Spleen (tissue), 11 donors: ENCODE measurements at regions not wholly inside any gene's neighbourhood (a gene's known extent, or its start where the extent isn't known, plus 50 kb on each side); places are given as distances from the start of the nearest gene placed in this dataset.

Experiments
- DNase-seq: peaks from one replicate; pipeline ENCODE4 v3.0.0-alpha.2; 2020
- H3K27ac ChIP-seq, 8 donors: fragments of 200-600 bp; sonication (generic) in 7 of 8; 1 replicate in 4 of 8; 2 replicates in 4 of 8; pipeline versions ENCODE4 v1.5.0 to v1.8.0; 2016 to 2021; ENCODE audit warnings: inconsistent platforms in 4 of 8, mild to moderate bottlenecking in 4 of 8, moderate library complexity in 1 of 8
- H3K27me3 ChIP-seq, 7 donors: fragments of 200-600 bp; sonication (generic) in 6 of 7; replicated peaks in 1 of 7; 1 replicate in 4 of 7; 2 replicates in 3 of 7; pipeline versions ENCODE4 v1.5.0 to v1.8.0; 2016 to 2021; ENCODE audit warnings: inconsistent platforms in 3 of 7, mild to moderate bottlenecking in 1 of 7
- H3K36me3 ChIP-seq, 6 donors: fragments of 200-600 bp; sonication (generic) in 5 of 6; 1 replicate in 4 of 6; 2 replicates in 2 of 6; pipeline versions ENCODE4 v1.5.0 to v1.8.0; 2016 to 2021; ENCODE audit warnings: inconsistent platforms in 2 of 6
- H3K4me1 ChIP-seq, 6 donors: fragments of 200-600 bp; sonication (generic) in 5 of 6; 1 replicate in 3 of 6; 2 replicates in 3 of 6; pipeline versions ENCODE4 v1.5.0 to v1.8.0; 2016 to 2021; ENCODE audit warnings: inconsistent platforms in 3 of 6
- H3K4me3 ChIP-seq, 8 donors: fragments of 200-600 bp; sonication (generic) in 7 of 8; 1 replicate in 4 of 8; 2 replicates in 4 of 8; pipeline versions ENCODE4 v1.5.0 to v1.8.0; 2016 to 2021; ENCODE audit warnings: inconsistent platforms in 4 of 8, mild to moderate bottlenecking in 4 of 8, moderate library complexity in 2 of 8
- H3K9me3 ChIP-seq, 8 donors: fragments of 200-600 bp; sonication (generic) in 7 of 8; 1 replicate in 4 of 8; 2 replicates in 4 of 8; pipeline versions ENCODE4 v1.5.0 to v1.8.0; 2016 to 2021; ENCODE audit warnings: inconsistent platforms in 4 of 8
- POLR2A ChIP-seq, 3 donors: fragments of 450-650 bp; IDR thresholded peaks; one replicate each; pipeline ENCODE4 v1.5.1; 2017; ENCODE audit warnings: antibody characterized with exemption in 3 of 3, mild to moderate bottlenecking in 1 of 3
- POLR2AphosphoS5 ChIP-seq, 3 donors: sonication (generic); formaldehyde crosslinking; IDR thresholded peaks; one replicate each; pipeline ENCODE4 v1.5.1; 2017; ENCODE audit warnings: antibody characterized with exemption in 3 of 3
- WGBS, 5 donors: extraction: QIAGEN DNeasy Blood & Tissue Kit in 3 of 5; methylation state at CpG; one replicate each; pipeline versions ENCODE4 v1.1.5 to v1.1.7; 2013 to 2018; 5-methylcytosine and 5-hydroxymethylcytosine counted together
- intact Hi-C: fragments of 100-400 bp; cut with DNase I; formaldehyde crosslinking; loops from one replicate; pipeline ENCODE4 v1.15.0; 2023; ENCODE audit warnings: low total_unique reads
- TF ChIP-seq, protein P1 (sequence below), 11 experiments: fragments of 200-600 bp in 7 of 11; fragments of 450-650 bp in 4 of 11; sonication (generic) in 4 of 11; IDR thresholded peaks in 8 of 11; conservative IDR thresholded peaks in 3 of 11; 1 replicate in 7 of 11; 2 replicates in 4 of 11; pipeline versions ENCODE4 v1.4.0 to v1.8.0; 2016 to 2021; ENCODE audit warnings: antibody characterized with exemption in 11 of 11, inconsistent platforms in 4 of 11, mild to moderate bottlenecking in 1 of 11
- donor health status: healthy with polysubstance abuse.
- donor health status: DM: no; HTN: no; CAD: no; lungs with moderate emphysema.
- donor health status: DM: no; HTN: no; CAD: no.
- donor health status: Bipolar disorder and iron deficiency.
- donor health status: healthy.
- donor health status: DM: no; HTN: no; CAD: no.
- donor health status: DM: yes; HTN: yes; CAD: no.

DNA sequence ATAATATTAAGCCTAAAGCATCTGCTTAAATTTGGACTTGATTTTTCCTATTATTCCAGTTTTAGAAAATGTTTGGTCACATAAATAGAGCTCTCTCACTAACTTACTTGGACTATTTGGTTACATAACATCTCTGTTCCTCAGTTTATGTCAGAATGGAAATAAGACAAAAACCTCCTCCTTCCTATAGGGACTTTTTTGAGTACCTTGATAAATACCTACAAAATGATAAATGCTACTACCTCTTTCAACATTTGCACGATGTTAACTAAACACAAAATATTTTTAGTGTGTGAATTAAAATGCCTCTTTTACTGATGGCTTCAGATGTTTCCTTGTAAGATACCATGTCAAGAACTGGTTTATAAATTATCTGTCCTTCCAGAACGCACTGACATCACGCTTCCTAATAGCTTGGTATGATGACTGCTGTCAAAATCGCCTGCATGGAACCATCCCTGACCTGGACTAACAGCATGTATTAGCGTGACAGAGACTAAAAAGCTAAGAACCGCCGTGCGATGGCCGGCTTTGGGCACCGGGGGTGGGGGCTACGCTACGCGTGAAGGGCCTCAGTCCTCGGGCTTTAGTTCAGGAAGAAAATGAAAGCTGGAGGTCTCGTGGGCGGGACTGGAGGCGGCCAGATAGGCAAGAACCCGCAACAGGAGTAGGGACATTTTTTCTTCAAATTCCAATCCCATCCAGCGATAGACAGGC lies 133.2 kb upstream of the BARHL2 start:
- intact Hi-C loops = no loop called here
- TF ChIP-seq, protein P1, sequence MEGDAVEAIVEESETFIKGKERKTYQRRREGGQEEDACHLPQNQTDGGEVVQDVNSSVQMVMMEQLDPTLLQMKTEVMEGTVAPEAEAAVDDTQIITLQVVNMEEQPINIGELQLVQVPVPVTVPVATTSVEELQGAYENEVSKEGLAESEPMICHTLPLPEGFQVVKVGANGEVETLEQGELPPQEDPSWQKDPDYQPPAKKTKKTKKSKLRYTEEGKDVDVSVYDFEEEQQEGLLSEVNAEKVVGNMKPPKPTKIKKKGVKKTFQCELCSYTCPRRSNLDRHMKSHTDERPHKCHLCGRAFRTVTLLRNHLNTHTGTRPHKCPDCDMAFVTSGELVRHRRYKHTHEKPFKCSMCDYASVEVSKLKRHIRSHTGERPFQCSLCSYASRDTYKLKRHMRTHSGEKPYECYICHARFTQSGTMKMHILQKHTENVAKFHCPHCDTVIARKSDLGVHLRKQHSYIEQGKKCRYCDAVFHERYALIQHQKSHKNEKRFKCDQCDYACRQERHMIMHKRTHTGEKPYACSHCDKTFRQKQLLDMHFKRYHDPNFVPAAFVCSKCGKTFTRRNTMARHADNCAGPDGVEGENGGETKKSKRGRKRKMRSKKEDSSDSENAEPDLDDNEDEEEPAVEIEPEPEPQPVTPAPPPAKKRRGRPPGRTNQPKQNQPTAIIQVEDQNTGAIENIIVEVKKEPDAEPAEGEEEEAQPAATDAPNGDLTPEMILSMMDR (IDR thresholded peaks at IDR 0.05 in 8 of 11, conservative IDR thresholded peaks at IDR 0.05 in 3 of 11) = no peak
- no peak for TF ChIP-seq POLR2AphosphoS5 (IDR thresholded peaks at IDR 0.05)
- TF ChIP-seq POLR2A (IDR thresholded peaks at IDR 0.05) = no peak
- peaks cover 0 to 24% (median 14%) of the 10 kb centered on the region in 6 donors for H3K4me1 ChIP-seq
- H3K36me3 ChIP-seq = no peaks in the 10 kb centered on the region
- no peaks in the 10 kb centered on the region for H3K9me3 ChIP-seq
- H3K27me3 ChIP-seq = peaks cover 0 to 57% (median 5%) of the 10 kb centered on the region in 7 donors
- H3K4me3 ChIP-seq = peak overlapping the region; percentile 61 to 93 (median 77)
- WGBS, 5 donors = 6 to 12% (median 9%) methylated on average over 19 of the region's 19 CpGs
- H3K27ac ChIP-seq = peak overlapping the region in 3 of 8 donors; percentile 14 to 59 (median 58)
- no peak for DNase-seq

DNA sequence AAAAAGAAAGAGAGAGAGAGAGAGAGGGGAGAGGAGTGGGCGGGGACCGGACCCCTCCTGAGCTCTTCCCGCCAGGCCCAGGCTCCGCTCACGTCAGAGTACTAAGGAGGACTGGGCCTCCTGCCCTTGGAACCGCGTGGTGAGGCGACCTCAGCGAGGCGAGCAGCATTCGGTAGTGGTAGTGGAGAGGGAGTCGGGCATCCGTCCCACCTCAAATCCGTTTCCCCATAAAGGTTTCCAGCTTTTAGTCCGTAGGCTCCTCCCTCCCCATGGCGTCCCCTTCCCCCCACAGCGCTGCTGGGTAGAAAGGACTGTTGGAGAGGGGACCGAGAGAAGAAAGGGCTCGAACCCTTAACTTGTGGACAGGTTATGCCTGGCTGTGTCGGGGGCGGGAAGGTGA lies 124.4 kb upstream of the BARHL2 start:
- no peak for DNase-seq

DNA sequence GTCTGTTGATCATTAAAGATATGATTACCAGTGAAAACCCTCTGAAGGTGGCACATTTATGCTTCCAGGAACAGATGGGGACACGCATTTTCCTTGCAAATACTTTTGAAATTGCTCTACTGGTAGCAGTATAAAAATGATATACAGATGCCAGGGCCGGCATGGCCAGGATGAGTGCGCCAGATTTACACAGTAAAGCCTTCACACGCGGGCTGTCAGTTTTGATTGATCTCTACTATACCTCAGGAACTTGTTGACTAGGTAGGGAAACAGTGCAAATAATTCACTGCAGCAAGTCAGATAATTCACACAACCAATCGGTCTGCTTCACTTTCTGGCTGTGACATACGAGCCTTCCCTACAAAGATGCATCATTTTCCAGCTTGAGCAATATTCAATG lies 123.2 kb upstream of the BARHL2 start:
- no peak overlapping the region for H3K27ac ChIP-seq
- TF ChIP-seq POLR2A (IDR thresholded peaks at IDR 0.05) (no peak), POLR2AphosphoS5 (IDR thresholded peaks at IDR 0.05) (no peak)
- TF ChIP-seq, protein P1 (IDR thresholded peaks at IDR 0.05 in 8 of 11, conservative IDR thresholded peaks at IDR 0.05 in 3 of 11) = no peak
- H3K4me1 ChIP-seq = peaks cover 9 to 17% (median 12%) of the 10 kb centered on the region in 6 donors
- no peak for DNase-seq
- 13 to 22% (median 17%) methylated on average over 7 of the region's 7 CpGs for WGBS, 5 donors
- intact Hi-C loops = loop anchor here (10.0 kb wide), 1 partner anchor 116 kb away; no protein-coding TSS in a partner anchor
- H3K4me3 ChIP-seq = no peak overlapping the region
- H3K36me3 ChIP-seq = no peaks in the 10 kb centered on the region
- H3K27me3 ChIP-seq = peaks cover 2 to 91% (median 58%) of the 10 kb centered on the region in 7 donors
- peaks cover 0 to 3% (median 0%) of the 10 kb centered on the region in 8 donors for H3K9me3 ChIP-seq

More for the DNA sequence above, 124.4 kb upstream of the BARHL2 start:
- H3K27ac ChIP-seq = no peak overlapping the region
- H3K36me3 ChIP-seq = no peaks in the 10 kb centered on the region
- intact Hi-C loops = loop anchor here (10.0 kb wide), 1 partner anchor 117 kb away; no protein-coding TSS in a partner anchor
- 18 to 38% (median 32%) methylated on average over 20 to 21 of the region's 21 CpGs for WGBS, 5 donors
- peaks cover 0 to 6% (median 1%) of the 10 kb centered on the region in 6 donors for H3K4me1 ChIP-seq
- H3K9me3 ChIP-seq = no peaks in the 10 kb centered on the region
- no peak overlapping the region for H3K4me3 ChIP-seq
- TF ChIP-seq POLR2AphosphoS5 (IDR thresholded peaks at IDR 0.05) = no peak
- TF ChIP-seq POLR2A (IDR thresholded peaks at IDR 0.05) = no peak
- TF ChIP-seq, protein P1 (IDR thresholded peaks at IDR 0.05 in 8 of 11, conservative IDR thresholded peaks at IDR 0.05 in 3 of 11) = no peak
- H3K27me3 ChIP-seq = peaks cover 1 to 80% (median 47%) of the 10 kb centered on the region in 7 donors

DNA sequence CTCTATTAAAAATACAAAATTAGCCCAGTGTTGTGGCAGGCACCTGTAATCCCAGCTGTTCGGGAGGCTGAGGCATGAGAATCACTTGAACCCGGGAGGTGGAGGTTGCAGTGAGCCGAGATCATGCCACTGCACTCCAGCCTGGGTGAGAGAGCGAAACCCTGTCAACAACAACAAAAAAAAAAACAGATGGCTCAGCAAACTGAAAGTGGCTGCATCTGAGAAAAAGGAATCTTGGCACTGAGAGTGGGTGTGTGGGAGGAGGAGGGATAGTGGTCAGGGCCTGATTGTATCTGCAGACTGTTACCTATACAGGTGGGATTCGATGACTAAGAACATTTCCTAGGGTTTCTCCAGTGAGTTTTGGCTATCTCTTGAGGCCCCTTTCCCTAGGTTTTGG lies 122.2 kb upstream of the BARHL2 start:
- TF ChIP-seq, protein P1 (IDR thresholded peaks at IDR 0.05 in 8 of 11, conservative IDR thresholded peaks at IDR 0.05 in 3 of 11) = no peak
- TF ChIP-seq POLR2A (IDR thresholded peaks at IDR 0.05) (no peak), POLR2AphosphoS5 (IDR thresholded peaks at IDR 0.05) (no peak)
- H3K4me3 ChIP-seq = peak overlapping the region in 1 of 8 donors; percentile 21
- no peak overlapping the region for H3K27ac ChIP-seq
- peaks cover 0 to 3% (median 0%) of the 10 kb centered on the region in 8 donors for H3K9me3 ChIP-seq
- 20 to 36% (median 21%) methylated on average over 5 of the region's 5 CpGs for WGBS, 5 donors
- H3K27me3 ChIP-seq = peaks cover 2 to 91% (median 68%) of the 10 kb centered on the region in 7 donors
- peaks cover 12 to 27% (median 22%) of the 10 kb centered on the region in 6 donors for H3K4me1 ChIP-seq
- no peaks in the 10 kb centered on the region for H3K36me3 ChIP-seq
- no peak for DNase-seq
- intact Hi-C loops = no loop called here
